Mesenchymal stem cell (in vitro differentiated cells and primary cell): ENCODE measurements at regions not wholly inside any gene's neighbourhood (a gene's known extent, or its start where the extent isn't known, plus 50 kb on each side); places are given as distances from the start of the nearest gene placed in this dataset.
A peak's percentile ranks its signal among the peaks of the same experiment; 100 is the strongest.

ENCODE experiments used
- DNase-seq: peaks from one replicate; pipeline ENCODE4 v3.0.0-alpha.2; 2013
- H2AFZ ChIP-seq: one replicate; pipeline ENCODE4 v1.6.1; 2013; ENCODE audit warnings: low read depth, mild to moderate bottlenecking, control low read depth, inconsistent platforms, low read length, moderate library complexity
- H2AK5ac ChIP-seq: 2 replicates; pipeline ENCODE4 v1.6.1; 2013; ENCODE audit warnings: low read length, moderate library complexity, mild to moderate bottlenecking, inconsistent platforms; ENCODE audit not compliant: severe bottlenecking
- H2BK120ac ChIP-seq: one replicate; pipeline ENCODE4 v1.6.1; 2013; ENCODE audit warnings: low read depth, mild to moderate bottlenecking, inconsistent platforms, low read length, moderate library complexity
- H2BK12ac ChIP-seq, 2 experiments: one replicate each; pipeline ENCODE4 v1.6.1; 2013; ENCODE audit warnings: inconsistent platforms in 2 of 2, low read length in 2 of 2, mild to moderate bottlenecking in 2 of 2, moderate library complexity in 2 of 2, control low read depth in 1 of 2
- H2BK15ac ChIP-seq: one replicate; pipeline ENCODE4 v1.6.1; 2013; ENCODE audit warnings: mild to moderate bottlenecking, low read depth, inconsistent platforms; ENCODE audit not compliant: poor library complexity, severe bottlenecking
- H2BK5ac ChIP-seq: 2 replicates; pipeline ENCODE4 v1.6.1; 2013; ENCODE audit warnings: low read depth, mild to moderate bottlenecking, low read length, control low read depth, inconsistent platforms; ENCODE audit not compliant: poor library complexity, severe bottlenecking
- H3K14ac ChIP-seq, 2 experiments: one replicate each; pipeline ENCODE4 v1.6.1; 2013; ENCODE audit warnings: inconsistent platforms in 2 of 2, low read length in 2 of 2, control low read depth in 1 of 2, mild to moderate bottlenecking in 1 of 2, moderate library complexity in 1 of 2
- H3K18ac ChIP-seq, 2 experiments: one replicate each; pipeline ENCODE4 v1.6.1; 2013; ENCODE audit warnings: inconsistent platforms in 2 of 2, low read length in 2 of 2, control low read depth in 1 of 2, low read depth in 1 of 2, mild to moderate bottlenecking in 1 of 2
- H3K23ac ChIP-seq, 2 experiments: one replicate each; pipeline ENCODE4 v1.6.1; 2013; ENCODE audit warnings: inconsistent platforms in 2 of 2, low read length in 2 of 2, mild to moderate bottlenecking in 2 of 2, moderate library complexity in 2 of 2, control low read depth in 1 of 2
- H3K27ac ChIP-seq: 2 replicates; pipeline ENCODE4 v1.5.1; 2013; ENCODE audit warnings: mild to moderate bottlenecking, moderate library complexity, low read length, control low read depth, inconsistent platforms; ENCODE audit not compliant: poor library complexity, severe bottlenecking
- H3K27me3 ChIP-seq, 2 experiments: 2 replicates each; pipeline versions ENCODE4 v1.6.1 to v1.7.0; 2013; ENCODE audit warnings: low read length in 2 of 2, mild to moderate bottlenecking in 2 of 2, moderate library complexity in 2 of 2, control low read depth in 1 of 2, inconsistent platforms in 1 of 2; ENCODE audit not compliant: control insufficient read depth in 1 of 2, insufficient read depth in 1 of 2
- H3K36me3 ChIP-seq, 2 experiments: 2 replicates each; pipeline versions ENCODE4 v1.6.1 to v1.7.0; 2013; ENCODE audit warnings: low read length in 2 of 2, control low read depth in 1 of 2, inconsistent platforms in 1 of 2, low read depth in 1 of 2, mild to moderate bottlenecking in 1 of 2; ENCODE audit not compliant: insufficient read depth in 2 of 2, control insufficient read depth in 1 of 2
- H3K4ac ChIP-seq, 2 experiments: one replicate each; pipeline ENCODE4 v1.6.1; 2013; ENCODE audit warnings: inconsistent platforms in 2 of 2, low read length in 2 of 2, mild to moderate bottlenecking in 2 of 2, moderate library complexity in 2 of 2, control low read depth in 1 of 2, low read depth in 1 of 2
- H3K4me1 ChIP-seq: 2 replicates; pipeline ENCODE4 v1.6.1; 2013; ENCODE audit warnings: low read depth, low read length, control low read depth; ENCODE audit not compliant: control insufficient read depth, insufficient read depth
- H3K4me2 ChIP-seq: 2 replicates; pipeline ENCODE4 v1.6.1; 2013; ENCODE audit warnings: low read length, mild to moderate bottlenecking, inconsistent platforms; ENCODE audit not compliant: poor library complexity, severe bottlenecking
- H3K4me3 ChIP-seq, 2 experiments: 2 replicates each; pipeline versions ENCODE4 v1.5.1 to v1.7.0; 2013; ENCODE audit warnings: low read length in 2 of 2, mild to moderate bottlenecking in 2 of 2, control low read depth in 1 of 2, low read depth in 1 of 2; ENCODE audit not compliant: insufficient read depth in 1 of 2
- H3K79me1 ChIP-seq: replicated peaks from 2 replicates; pipeline ENCODE4 v1.6.1; 2013; ENCODE audit warnings: mild to moderate bottlenecking, control low read depth, low read length, inconsistent platforms; ENCODE audit not compliant: poor library complexity, severe bottlenecking
- H3K9ac ChIP-seq: 2 replicates; pipeline ENCODE4 v1.7.0; 2013; ENCODE audit warnings: mild to moderate bottlenecking, low read length, moderate library complexity
- H3K9me3 ChIP-seq: 2 replicates; pipeline ENCODE4 v1.7.0; 2013; ENCODE audit warnings: mild to moderate bottlenecking, low read length; ENCODE audit not compliant: control insufficient read depth
- H4K8ac ChIP-seq: one replicate; pipeline ENCODE4 v1.6.1; 2013; ENCODE audit warnings: inconsistent platforms, mild to moderate bottlenecking, low read length, moderate library complexity
- H4K91ac ChIP-seq: one replicate; pipeline ENCODE4 v1.6.1; 2013; ENCODE audit warnings: mild to moderate bottlenecking, low read length, inconsistent platforms
- WGBS: methylation state at CpG from one replicate; pipeline ENCODE4 v1.1.7; 2013; ENCODE audit warnings: mixed read lengths; 5-methylcytosine and 5-hydroxymethylcytosine counted together

DNA sequence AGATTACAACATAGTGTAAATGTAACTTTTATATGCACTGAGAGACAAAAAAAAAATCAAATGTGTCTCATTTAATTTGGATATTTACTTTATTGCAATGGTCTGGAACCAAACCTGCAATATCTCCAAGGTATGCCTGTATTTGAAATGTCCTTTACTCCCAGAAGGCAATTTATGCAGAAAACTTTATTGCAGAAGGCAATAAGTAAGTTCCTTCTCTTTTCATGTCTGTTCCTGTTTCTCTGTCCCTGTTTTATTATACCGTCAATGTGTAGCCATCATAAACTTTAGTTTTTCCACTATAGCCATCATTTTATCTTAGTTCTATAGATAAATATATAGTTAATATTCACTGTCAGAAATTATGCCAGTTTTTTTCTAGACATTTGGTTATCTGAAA lies 513.1 kb upstream of the FAM98A start:
- no peak for DNase-seq
- H3K18ac ChIP-seq = no peak overlapping the region
- 86% methylated on average over 1 of the region's 1 CpG for WGBS
- H2BK12ac ChIP-seq = no peak overlapping the region
- no peak overlapping the region for H3K14ac ChIP-seq
- no peaks in the 10 kb centered on the region for H3K27me3 ChIP-seq
- no peak overlapping the region for H3K4me3 ChIP-seq
- H3K23ac ChIP-seq = no peak overlapping the region
- no peak overlapping the region for H2BK120ac ChIP-seq
- H3K4ac ChIP-seq = no peak overlapping the region
- H2AFZ ChIP-seq = no peak overlapping the region
- H3K9me3 ChIP-seq = no peaks in the 10 kb centered on the region
- H4K91ac ChIP-seq = no peak overlapping the region
- no peak overlapping the region for H3K27ac ChIP-seq
- H4K8ac ChIP-seq = no peak overlapping the region
- peaks cover 1% of the 10 kb centered on the region for H3K4me1 ChIP-seq
- H3K79me1 ChIP-seq = no peaks in the 10 kb centered on the region
- H2AK5ac ChIP-seq = no peak overlapping the region
- no peak overlapping the region for H2BK15ac ChIP-seq
- H3K4me2 ChIP-seq = no peak overlapping the region
- no peak overlapping the region for H2BK5ac ChIP-seq
- no peak overlapping the region for H3K9ac ChIP-seq
- H3K36me3 ChIP-seq = no peaks in the 10 kb centered on the region

DNA sequence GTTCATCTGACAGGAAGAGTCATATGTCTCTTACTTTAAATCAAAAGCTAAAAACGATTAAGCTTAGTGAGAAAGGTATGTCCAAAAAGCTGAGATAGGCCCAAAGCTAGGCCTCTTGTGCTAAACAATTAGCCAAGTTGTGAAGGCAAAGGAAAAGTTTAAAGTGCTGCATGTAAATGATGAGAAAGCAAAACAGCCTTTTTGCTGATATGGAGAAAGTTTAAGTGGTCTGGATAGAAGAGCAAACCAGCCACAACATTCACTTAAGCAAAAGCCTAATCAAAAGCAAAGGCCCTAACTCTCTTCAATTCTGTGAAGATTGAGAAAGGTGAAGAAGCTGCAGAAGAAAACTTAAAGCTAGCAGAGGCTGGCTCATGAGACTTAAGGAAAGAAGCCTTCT lies 511.3 kb upstream of the FAM98A start:
- Histone ChIP-seq H3K36me3 (no peaks in the 10 kb centered on the region), H3K23ac (no peak overlapping the region), H3K27me3 (no peaks in the 10 kb centered on the region), H3K4me1 (peaks cover 1% of the 10 kb centered on the region), H3K9ac (no peak overlapping the region), H3K4ac (no peak overlapping the region), H4K8ac (no peak overlapping the region), H3K4me3 (no peak overlapping the region), H3K9me3 (no peaks in the 10 kb centered on the region), H2AK5ac (no peak overlapping the region), H3K4me2 (no peak overlapping the region), H2BK120ac (no peak overlapping the region), H3K14ac (no peak overlapping the region), H3K27ac (no peak overlapping the region), H3K18ac (no peak overlapping the region), H4K91ac (no peak overlapping the region), H2BK12ac (no peak overlapping the region), H2BK15ac (no peak overlapping the region), H2BK5ac (no peak overlapping the region), H2AFZ (no peak overlapping the region), H3K79me1 (no peaks in the 10 kb centered on the region)
- 89% methylated on average over 1 of the region's 1 CpG for WGBS
- DNase-seq = no peak

DNA sequence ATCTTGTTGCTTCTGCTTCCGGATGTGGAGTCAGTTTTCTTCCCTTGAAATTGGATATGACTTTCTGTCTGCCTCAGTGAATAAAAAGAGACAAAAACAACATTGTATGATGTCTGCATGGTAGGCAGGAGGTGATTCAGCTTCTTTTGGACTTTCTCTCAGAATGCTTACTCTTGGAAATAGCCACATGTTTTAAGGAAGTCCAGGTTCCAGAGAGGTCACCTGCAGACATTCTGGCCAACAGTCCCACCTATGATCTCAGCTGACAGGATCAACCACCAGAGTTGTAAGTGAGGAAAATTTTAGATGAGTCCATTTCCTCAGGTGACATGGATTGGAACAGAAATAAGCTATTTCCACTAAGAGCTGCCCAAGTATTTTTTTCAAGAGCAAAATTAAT lies 508.7 kb upstream of the FAM98A start:
- H2AFZ ChIP-seq = no peak overlapping the region
- H4K91ac ChIP-seq = no peak overlapping the region
- no peak overlapping the region for H3K14ac ChIP-seq
- no peak overlapping the region for H3K18ac ChIP-seq
- H3K36me3 ChIP-seq = no peaks in the 10 kb centered on the region
- DNase-seq = no peak
- 90% methylated on average over 1 of the region's 1 CpG for WGBS
- peaks cover 1% of the 10 kb centered on the region for H3K4me1 ChIP-seq
- H3K27ac ChIP-seq = peak overlapping the region; percentile 25
- H4K8ac ChIP-seq = no peak overlapping the region
- H3K4me2 ChIP-seq = no peak overlapping the region
- no peak overlapping the region for H2BK12ac ChIP-seq
- H2AK5ac ChIP-seq = no peak overlapping the region
- H3K23ac ChIP-seq = no peak overlapping the region
- no peak overlapping the region for H3K4me3 ChIP-seq
- H3K9me3 ChIP-seq = no peaks in the 10 kb centered on the region
- no peak overlapping the region for H2BK5ac ChIP-seq
- no peak overlapping the region for H2BK120ac ChIP-seq
- no peak overlapping the region for H3K9ac ChIP-seq
- H2BK15ac ChIP-seq = no peak overlapping the region
- H3K4ac ChIP-seq = no peak overlapping the region
- no peaks in the 10 kb centered on the region for H3K27me3 ChIP-seq
- no peaks in the 10 kb centered on the region for H3K79me1 ChIP-seq

DNA sequence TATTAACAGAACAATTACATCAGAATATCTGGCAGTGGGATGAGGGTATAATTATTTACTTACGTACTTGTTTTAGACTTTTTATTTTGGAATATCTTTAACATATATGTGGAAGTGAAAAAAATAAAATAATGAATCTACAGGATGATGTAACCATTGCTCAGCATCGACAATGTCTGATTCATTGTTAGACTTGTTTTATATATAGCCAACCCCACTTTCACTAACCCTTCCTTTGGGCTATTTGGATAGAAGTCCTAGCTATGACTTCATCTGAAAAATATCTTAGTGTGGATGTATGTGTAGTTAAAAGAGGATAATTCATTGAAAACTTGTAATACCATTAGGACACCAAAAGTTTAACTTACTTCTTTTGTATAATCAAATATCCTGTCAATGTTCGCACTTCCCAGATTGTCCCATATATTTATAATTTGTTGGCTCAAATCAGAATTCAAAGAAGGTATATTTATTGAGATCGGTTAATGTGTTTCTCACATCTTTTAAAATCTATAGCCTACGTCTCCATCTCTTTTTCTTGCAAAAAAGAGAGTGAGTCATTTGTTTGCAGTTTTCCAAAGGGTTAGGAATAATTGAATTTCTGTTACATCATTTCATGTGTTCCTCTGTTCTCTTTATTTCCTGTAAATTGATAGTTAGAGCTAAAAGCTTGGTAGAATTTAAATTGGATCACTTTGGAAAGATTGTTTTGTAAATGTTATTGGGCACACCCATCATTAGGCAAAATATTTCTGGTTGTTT lies 506.1 kb upstream of the FAM98A start:
- Histone ChIP-seq H4K91ac (no peak overlapping the region), H3K14ac (no peak overlapping the region), H3K4me2 (no peak overlapping the region), H3K18ac (no peak overlapping the region), H2BK5ac (no peak overlapping the region), H3K23ac (no peak overlapping the region), H4K8ac (no peak overlapping the region), H2BK15ac (no peak overlapping the region), H2AFZ (no peak overlapping the region), H3K79me1 (no peaks in the 10 kb centered on the region), H3K36me3 (no peaks in the 10 kb centered on the region), H3K4me3 (peak overlapping the region in 1 of 2 experiments; percentile 25), H3K4me1 (peaks cover 1% of the 10 kb centered on the region), H3K9ac (peak overlapping the region; percentile 30), H2AK5ac (no peak overlapping the region), H3K27ac (peak overlapping the region; percentile 91), H2BK12ac (no peak overlapping the region), H2BK120ac (no peak overlapping the region), H3K9me3 (no peaks in the 10 kb centered on the region), H3K27me3 (no peaks in the 10 kb centered on the region), H3K4ac (no peak overlapping the region)
- WGBS = no CpG with 5 or more reads among the region's 5 CpGs
- DNase-seq = peak; percentile 54
